ENCODE measurements at regions not wholly inside any gene's neighbourhood (a gene's known extent, or its start where the extent isn't known, plus 50 kb on each side); places are given as distances from the start of the nearest gene placed in this dataset.

- Histone ChIP-seq H3K4me2 (ENCODE audit: low read depth, low read length) (no peak overlapping the region), H3K27me3 (ENCODE audit: control insufficient read depth in 1 of 2, insufficient read depth in 2 of 2, low read length in 2 of 2) (no peaks in the 10 kb centered on the region), H3K27ac (ENCODE audit: extremely low read length, insufficient read depth, low read length) (no peak overlapping the region), H3K79me2 (ENCODE audit: insufficient read depth, low read length) (no peaks in the 10 kb centered on the region), H3K36me3 (replicated peaks in 1 of 2; ENCODE audit: control insufficient read depth in 1 of 2, insufficient read depth in 2 of 2, low read length in 2 of 2) (no peaks in the 10 kb centered on the region), H3K9ac (ENCODE audit: insufficient read depth, low read depth, low read length) (no peak overlapping the region), H3K4me1 (ENCODE audit: insufficient read depth, low read length) (peaks cover 9% of the 10 kb centered on the region; the same call in 1 of the 2 replicates), H4K20me1 (ENCODE audit: insufficient read depth, low read length) (no peaks in the 10 kb centered on the region), H2AFZ (ENCODE audit: low read length) (no peak overlapping the region), H3K9me3 (ENCODE audit: low read length) (no peaks in the 10 kb centered on the region), H3K4me3 (replicated peaks in 1 of 3; ENCODE audit: insufficient read depth in 1 of 3, low read depth in 2 of 3, low read length in 3 of 3) (no peak overlapping the region)
- POLR2A ChIA-PET: interaction anchor here (0.6 kb wide), 1 partner anchor 1141 kb away, joined by 4 read pairs; no protein-coding TSS in a partner anchor
- no TSS peak for BruUV-seq (replicated peaks)
- ATAC-seq (no peak), FAIRE-seq (no peak), DNase-seq (ENCODE audit: low spot score) (no peak)
- no peak for TF ChIP-seq IRX3 (CRISPR knock-in tag; IDR thresholded peaks at IDR 0.05; ENCODE audit: borderline replicate concordance, low read depth)
- no peak for TF ChIP-seq ZNF367 (CRISPR knock-in tag; IDR thresholded peaks at IDR 0.05; ENCODE audit: borderline replicate concordance)
- TF ChIP-seq NBN (conservative IDR thresholded peaks at IDR 0.05): no peak
- no peak for TF ChIP-seq ZNF687 (CRISPR knock-in tag; IDR thresholded peaks at IDR 0.05)
- no peak for TF ChIP-seq PAWR (CRISPR knock-in tag; IDR thresholded peaks at IDR 0.05; ENCODE audit: borderline replicate concordance)
- intact Hi-C loops (cut with micrococcal nuclease; ENCODE audit: unreplicated experiment): no loop called here
- CTCF ChIA-PET (ENCODE audit: low intra/inter-chr PET ratio, low total read pairs): no interaction called here
- WGBS (ENCODE audit: low lambda C conversion rate): 7% methylated on average over 4 of the region's 4 CpGs
- in situ Hi-C loops (cut with HindIII; ENCODE audit: extremely low pct_ligation_motif_present, low pct_unique_long_range_greater_than_20kb): no loop called here
Measured at GRCh38 chr12:13609894-13610679, 371.3 kb downstream of the GRIN2B start.

All from HepG2 (cell line).